HG02885 (cell line): ENCODE measurements at regions not wholly inside any gene's neighbourhood (a gene's known extent, or its start where the extent isn't known, plus 50 kb on each side); places are given as distances from the start of the nearest gene placed in this dataset.
"Not testable (repeated sequence)": the region's sequence is repeated elsewhere in the genome, so short reads cannot be mapped to it uniquely, and the experiment has no call there.

Experiments
- ATAC-seq: cut with Tn5 transposase; IDR thresholded peaks from one replicate; pipeline ENCODE4 v1.9.1; 2021; ENCODE audit warnings: mild to moderate bottlenecking; ENCODE audit not compliant: unreplicated experiment, poor library complexity

GRCh38 chr16:33839157-33839556 lies 379.7 kb downstream of the TP53TG3F start:
- ATAC-seq, result not testable (repeated sequence)

- not testable (repeated sequence) for ATAC-seq
Measured at GRCh38 chr16:33844533-33844932, 385.1 kb downstream of the TP53TG3F start.
